Sigmoid colon (tissue), 3 donors: ENCODE measurements at regions not wholly inside any gene's neighbourhood (a gene's known extent, or its start where the extent isn't known, plus 50 kb on each side); places are given as distances from the start of the nearest gene placed in this dataset.

ENCODE experiments used
- CTCF ChIP-seq, 4 experiments: fragments of 450-650 bp in 3 of 4; fragments of 200-600 bp in 1 of 4; IDR thresholded peaks; one replicate each; pipeline ENCODE4 v1.5.1; 2016 to 2019; ENCODE audit warnings: antibody characterized with exemption in 4 of 4, mild to moderate bottlenecking in 3 of 4, moderate library complexity in 2 of 4
- POLR2A ChIP-seq, 2 donors: fragments of 450-650 bp; IDR thresholded peaks; one replicate each; pipeline ENCODE4 v1.6.1; 2016; ENCODE audit warnings: antibody characterized with exemption in 2 of 2, mild to moderate bottlenecking in 2 of 2, moderate library complexity in 2 of 2

- TF ChIP-seq POLR2A (IDR thresholded peaks at IDR 0.05) (no peak), CTCF (IDR thresholded peaks at IDR 0.05) (no peak)
These were observed 108.4 kb upstream of the CLDN10 start for GRCh38 chr13:95444006-95444730.
